ENCODE measurements at regions not wholly inside any gene's neighbourhood (a gene's known extent, or its start where the extent isn't known, plus 50 kb on each side); places are given as distances from the start of the nearest gene placed in this dataset.

DNA sequence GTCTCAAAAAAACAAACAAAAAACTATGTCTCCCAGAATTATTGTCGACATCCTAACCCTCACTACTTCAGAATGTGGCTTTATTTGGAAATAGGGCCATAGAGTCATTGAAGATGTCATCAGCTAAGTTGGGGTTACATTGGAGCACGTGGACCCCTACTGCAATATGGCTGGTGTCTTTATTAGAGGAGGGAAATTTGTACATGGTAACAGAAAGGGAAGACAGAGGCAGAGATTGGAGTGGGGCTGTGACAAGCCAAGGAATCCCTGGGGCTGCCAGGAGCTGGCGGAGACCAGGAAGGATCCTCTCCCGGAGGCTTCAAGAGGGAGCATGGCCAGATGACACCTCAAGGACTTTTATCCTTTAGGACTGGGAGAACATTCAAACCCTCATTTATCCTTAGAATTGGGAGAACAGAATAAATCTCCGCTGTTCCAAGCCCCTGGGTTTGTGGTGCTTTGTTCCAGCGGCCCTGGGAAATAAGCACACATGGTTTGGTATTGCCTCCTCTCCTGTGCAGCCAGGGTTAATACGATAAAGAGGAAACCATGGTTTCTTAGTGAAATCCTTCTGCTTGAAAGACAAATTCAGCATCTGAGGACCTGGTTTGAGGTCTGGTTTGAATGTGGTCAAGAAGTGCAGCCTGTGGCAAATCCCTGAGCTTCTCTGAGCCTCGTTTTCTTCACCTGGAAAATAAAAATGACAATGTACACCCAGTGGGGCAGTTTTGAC is 184.7 kb downstream of the MYCN start:
- TF ChIP-seq, protein P1, sequence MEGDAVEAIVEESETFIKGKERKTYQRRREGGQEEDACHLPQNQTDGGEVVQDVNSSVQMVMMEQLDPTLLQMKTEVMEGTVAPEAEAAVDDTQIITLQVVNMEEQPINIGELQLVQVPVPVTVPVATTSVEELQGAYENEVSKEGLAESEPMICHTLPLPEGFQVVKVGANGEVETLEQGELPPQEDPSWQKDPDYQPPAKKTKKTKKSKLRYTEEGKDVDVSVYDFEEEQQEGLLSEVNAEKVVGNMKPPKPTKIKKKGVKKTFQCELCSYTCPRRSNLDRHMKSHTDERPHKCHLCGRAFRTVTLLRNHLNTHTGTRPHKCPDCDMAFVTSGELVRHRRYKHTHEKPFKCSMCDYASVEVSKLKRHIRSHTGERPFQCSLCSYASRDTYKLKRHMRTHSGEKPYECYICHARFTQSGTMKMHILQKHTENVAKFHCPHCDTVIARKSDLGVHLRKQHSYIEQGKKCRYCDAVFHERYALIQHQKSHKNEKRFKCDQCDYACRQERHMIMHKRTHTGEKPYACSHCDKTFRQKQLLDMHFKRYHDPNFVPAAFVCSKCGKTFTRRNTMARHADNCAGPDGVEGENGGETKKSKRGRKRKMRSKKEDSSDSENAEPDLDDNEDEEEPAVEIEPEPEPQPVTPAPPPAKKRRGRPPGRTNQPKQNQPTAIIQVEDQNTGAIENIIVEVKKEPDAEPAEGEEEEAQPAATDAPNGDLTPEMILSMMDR (IDR thresholded peaks at IDR 0.05; ENCODE audit: low read length) = no peak
- TF ChIP-seq EZH2 (IDR thresholded peaks at IDR 0.05; ENCODE audit: borderline replicate concordance, low read length) = no peak
- Histone ChIP-seq H2AFZ (ENCODE audit: low read length) (no peak overlapping the region), H3K36me3 (ENCODE audit: insufficient read depth, low read length) (no peaks in the 10 kb centered on the region), H3K4me3 (ENCODE audit: low read depth, low read length, poor library complexity, severe bottlenecking) (no peak overlapping the region), H3F3A (ENCODE audit: insufficient read depth, low read length) (no peaks in the 10 kb centered on the region), H3K9ac (ENCODE audit: low read length) (no peak overlapping the region), H3K4me2 (ENCODE audit: low read length) (no peak overlapping the region), H4K20me1 (ENCODE audit: insufficient read depth, low read length) (no peaks in the 10 kb centered on the region), H3K79me2 (ENCODE audit: insufficient read depth, low read length) (no peaks in the 10 kb centered on the region), H3K27me3 (ENCODE audit: insufficient read depth, low read length) (no peaks in the 10 kb centered on the region), H3K9me2 (ENCODE audit: low read depth, low read length) (no peaks in the 10 kb centered on the region), H3K4me1 (ENCODE audit: insufficient read depth, low read length, severe bottlenecking) (no peaks in the 10 kb centered on the region), H3K27ac (ENCODE audit: low read depth, low read length, poor library complexity, severe bottlenecking) (no peak overlapping the region), H3K9me3 (ENCODE audit: low read length) (no peaks in the 10 kb centered on the region)

DNA sequence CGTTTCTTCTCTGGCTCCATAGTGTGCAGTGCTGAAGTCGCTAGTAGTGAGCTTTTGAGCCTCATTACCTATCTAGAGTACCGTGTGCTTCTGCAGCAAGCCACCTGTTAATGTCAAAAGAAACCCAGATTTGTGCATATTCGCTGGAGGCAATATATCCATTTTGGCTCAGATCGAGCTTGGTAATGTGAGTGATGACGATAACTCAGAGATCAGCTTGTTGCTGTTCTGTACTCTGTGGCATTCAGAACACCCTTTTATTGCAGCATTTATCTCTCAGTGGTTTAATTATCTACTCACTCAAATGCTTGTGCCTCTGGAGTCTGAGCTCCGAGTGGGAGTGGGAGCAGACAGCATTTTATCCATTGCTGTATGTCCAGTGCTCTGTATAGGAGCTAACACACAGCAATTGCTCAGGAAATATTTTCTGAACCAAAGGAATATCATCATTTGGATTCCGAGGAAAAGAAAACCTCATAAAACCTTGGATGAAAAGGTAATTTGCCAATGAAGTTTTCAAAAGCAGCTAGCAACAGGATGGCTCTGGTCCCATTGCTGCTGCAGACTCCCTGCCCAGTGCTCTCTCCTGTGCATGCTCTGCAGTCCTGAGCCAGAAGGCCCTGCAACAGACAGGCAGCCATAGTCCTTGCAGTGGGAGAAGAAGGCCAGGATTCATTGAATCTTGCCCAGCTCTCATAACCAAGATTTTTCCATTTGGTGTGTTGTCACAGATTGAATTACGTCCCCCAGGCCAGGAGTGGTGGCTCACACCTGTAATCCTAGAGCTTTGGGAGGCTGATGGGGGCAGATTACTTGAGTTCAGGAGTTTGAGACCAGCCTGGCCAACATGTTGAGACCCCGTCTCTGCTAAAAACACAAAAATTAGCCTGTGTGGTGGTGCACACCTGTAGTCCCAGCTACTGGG is 183.8 kb downstream of the MYCN start:
- Histone ChIP-seq H4K20me1 (ENCODE audit: insufficient read depth, low read length) (no peaks in the 10 kb centered on the region), H3K79me2 (ENCODE audit: insufficient read depth, low read length) (no peaks in the 10 kb centered on the region), H3K9me3 (ENCODE audit: low read length) (no peaks in the 10 kb centered on the region), H3K27me3 (ENCODE audit: insufficient read depth, low read length) (no peaks in the 10 kb centered on the region), H3K4me1 (ENCODE audit: insufficient read depth, low read length, severe bottlenecking) (no peaks in the 10 kb centered on the region), H3K4me3 (ENCODE audit: low read depth, low read length, poor library complexity, severe bottlenecking) (no peak overlapping the region), H3K4me2 (ENCODE audit: low read length) (no peak overlapping the region), H3K9ac (ENCODE audit: low read length) (no peak overlapping the region), H3K9me2 (ENCODE audit: low read depth, low read length) (no peaks in the 10 kb centered on the region), H3K27ac (ENCODE audit: low read depth, low read length, poor library complexity, severe bottlenecking) (no peak overlapping the region), H3K36me3 (ENCODE audit: insufficient read depth, low read length) (no peaks in the 10 kb centered on the region), H3F3A (ENCODE audit: insufficient read depth, low read length) (no peaks in the 10 kb centered on the region), H2AFZ (ENCODE audit: low read length) (no peak overlapping the region)
- TF ChIP-seq, protein P1 (IDR thresholded peaks at IDR 0.05; ENCODE audit: low read length) = no peak
- no peak for TF ChIP-seq EZH2 (IDR thresholded peaks at IDR 0.05; ENCODE audit: borderline replicate concordance, low read length)

DNA sequence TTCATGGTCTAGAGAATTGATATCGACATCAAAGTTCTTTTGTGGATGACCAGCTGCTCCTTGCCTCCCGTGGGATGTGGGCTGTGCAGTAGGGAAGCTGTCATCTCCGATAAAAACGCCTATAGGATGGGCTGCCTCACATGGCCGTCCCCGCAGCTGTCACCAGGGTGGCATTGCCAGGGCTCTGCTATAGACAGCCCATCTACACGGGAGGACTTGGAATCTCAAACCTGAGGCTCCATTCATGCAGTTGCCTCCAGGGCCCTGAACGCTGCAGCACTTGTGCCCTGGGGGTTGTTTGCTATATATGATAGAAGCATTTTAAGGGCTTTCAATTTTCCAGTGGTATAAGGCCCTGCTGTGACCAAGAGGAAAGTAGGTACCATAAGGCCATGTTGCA is 183.1 kb downstream of the MYCN start:
- no peak for TF ChIP-seq EZH2 (IDR thresholded peaks at IDR 0.05; ENCODE audit: borderline replicate concordance, low read length)
- TF ChIP-seq, protein P1 (IDR thresholded peaks at IDR 0.05; ENCODE audit: low read length) = no peak
- Histone ChIP-seq H4K20me1 (ENCODE audit: insufficient read depth, low read length) (no peaks in the 10 kb centered on the region), H3K4me3 (ENCODE audit: low read depth, low read length, poor library complexity, severe bottlenecking) (no peak overlapping the region), H3K79me2 (ENCODE audit: insufficient read depth, low read length) (no peaks in the 10 kb centered on the region), H3K27me3 (ENCODE audit: insufficient read depth, low read length) (no peaks in the 10 kb centered on the region), H3K4me1 (ENCODE audit: insufficient read depth, low read length, severe bottlenecking) (no peaks in the 10 kb centered on the region), H3K36me3 (ENCODE audit: insufficient read depth, low read length) (no peaks in the 10 kb centered on the region), H3K9me3 (ENCODE audit: low read length) (no peaks in the 10 kb centered on the region), H2AFZ (ENCODE audit: low read length) (no peak overlapping the region), H3K4me2 (ENCODE audit: low read length) (no peak overlapping the region), H3K9me2 (ENCODE audit: low read depth, low read length) (no peaks in the 10 kb centered on the region), H3K27ac (ENCODE audit: low read depth, low read length, poor library complexity, severe bottlenecking) (no peak overlapping the region), H3F3A (ENCODE audit: insufficient read depth, low read length) (no peaks in the 10 kb centered on the region), H3K9ac (ENCODE audit: low read length) (no peak overlapping the region)
